Epidermal melanocyte (primary cell): ENCODE measurements at regions not wholly inside any gene's neighbourhood (a gene's known extent, or its start where the extent isn't known, plus 50 kb on each side); places are given as distances from the start of the nearest gene placed in this dataset.
"Not testable (repeated sequence)": the region's sequence is repeated elsewhere in the genome, so short reads cannot be mapped to it uniquely, and the experiment has no call there.

Experiments used
- DNase-seq: peaks from one replicate; pipeline ENCODE4 v3.0.0; 2011; ENCODE audit warnings: low spot score; ENCODE audit not compliant: insufficient read length

DNA sequence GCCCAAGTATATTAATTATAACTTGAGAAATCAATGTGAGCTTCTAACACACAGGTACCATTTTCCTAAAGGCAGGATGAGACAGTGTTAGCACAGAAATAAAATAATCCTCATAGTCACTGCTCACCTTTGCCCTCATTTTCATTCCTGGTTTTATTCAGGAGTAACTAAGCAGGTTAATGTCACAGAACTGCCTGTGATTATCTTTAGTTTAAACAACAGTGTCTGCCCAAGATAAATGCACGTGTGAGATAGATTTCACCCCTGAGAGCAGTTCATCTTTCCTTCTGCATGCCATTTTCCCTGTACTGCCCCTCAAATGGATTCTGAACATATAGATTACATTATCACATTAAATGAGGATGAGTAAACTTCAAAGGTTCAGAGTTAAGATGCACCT, 250.7 kb downstream of the RMST start:
- no peak for DNase-seq

- DNase-seq: no peak
These were observed 251.5 kb downstream of the RMST start for GRCh38 chr12:97714107-97714563.

DNA sequence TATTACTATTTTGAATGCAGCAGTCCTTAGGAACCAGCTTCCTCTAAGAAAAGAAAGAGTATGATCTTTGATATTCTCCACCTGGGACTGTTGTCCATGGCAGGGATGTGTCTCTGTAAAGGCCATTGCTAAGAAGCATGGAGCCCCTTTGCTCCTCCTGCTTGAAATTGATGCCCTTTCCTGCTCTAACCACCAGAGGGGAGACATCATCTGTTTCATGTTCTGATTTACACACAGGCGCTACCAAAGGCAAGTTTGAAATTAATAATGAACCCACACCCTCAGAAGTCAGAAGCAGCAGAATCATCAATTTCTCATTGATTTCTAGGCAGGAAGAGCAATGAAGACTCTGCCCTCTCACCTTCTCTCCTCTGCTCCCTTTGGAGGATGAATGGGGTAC, 253.8 kb downstream of the RMST start:
- DNase-seq: no peak

DNA sequence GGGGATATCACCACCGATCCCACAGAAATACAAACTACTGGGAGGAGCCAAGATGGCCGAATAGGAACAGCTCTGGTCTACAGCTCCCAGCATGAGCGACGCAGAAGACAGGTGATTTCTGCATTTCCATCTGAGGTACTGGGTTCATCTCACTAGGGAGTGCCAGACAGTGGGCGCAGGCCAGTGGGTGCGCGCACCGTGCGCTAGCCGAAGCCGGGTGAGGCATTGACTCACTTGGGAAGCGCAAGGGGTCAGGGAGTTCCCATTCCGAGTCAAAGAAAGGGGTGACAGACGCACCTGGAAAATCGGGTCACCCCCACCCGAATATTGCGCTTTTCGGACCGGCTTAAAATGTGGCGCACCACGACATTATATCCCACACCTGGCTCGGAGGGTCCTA, 261.2 kb downstream of the RMST start:
- not testable (repeated sequence) for DNase-seq

DNA sequence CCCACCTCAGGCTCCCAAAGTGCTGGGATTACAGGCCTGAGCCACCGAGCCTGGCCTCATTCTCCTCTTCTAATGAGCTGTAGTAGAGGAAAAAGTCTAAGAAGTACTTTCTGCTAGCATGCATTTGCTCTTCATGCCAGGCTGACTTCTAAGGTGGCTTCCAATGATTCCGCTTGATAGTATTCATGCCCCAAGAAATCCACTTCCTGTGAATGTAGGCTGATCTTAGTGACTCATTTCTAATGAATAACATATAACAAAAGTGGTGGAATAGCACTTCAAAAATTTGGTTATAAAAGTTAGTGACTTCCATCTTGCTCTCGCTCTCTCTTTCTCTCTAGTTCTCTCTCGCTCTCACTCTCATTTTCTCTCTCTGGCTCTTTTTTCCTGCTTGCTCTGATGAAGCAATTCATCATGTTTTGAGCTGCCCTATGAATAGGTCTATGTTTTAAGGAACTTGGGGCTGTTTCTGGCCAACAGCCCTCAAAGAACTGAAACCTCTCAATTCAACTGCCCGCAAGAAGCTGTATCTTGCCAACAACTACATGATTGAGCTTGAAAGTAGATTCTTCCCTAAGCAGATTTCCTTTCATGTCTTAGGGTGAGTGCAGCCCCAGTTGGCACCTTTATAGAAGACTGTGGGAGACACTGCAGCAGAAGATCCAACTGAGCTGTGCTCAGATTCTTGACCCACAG, 282.9 kb downstream of the RMST start:
- no peak for DNase-seq

DNA sequence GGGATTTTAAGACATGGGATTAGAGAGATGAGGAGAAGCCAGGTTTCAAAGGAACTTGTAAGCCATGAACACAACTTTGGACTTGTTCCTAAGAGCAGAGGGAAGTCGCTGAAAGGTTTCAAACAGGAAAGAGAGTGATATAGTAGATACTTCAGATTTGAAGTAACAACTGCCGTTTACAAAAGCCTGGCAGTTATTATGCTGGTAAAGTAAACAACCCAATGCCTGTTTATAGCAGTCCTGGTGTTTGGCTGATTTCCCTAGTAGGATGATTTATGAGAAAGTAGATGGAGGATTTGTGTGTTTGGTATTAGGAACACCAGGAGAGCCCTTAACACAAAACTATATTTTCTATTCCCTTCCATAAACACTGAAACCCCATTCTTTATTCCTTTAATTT, 285.7 kb downstream of the RMST start:
- DNase-seq: no peak

- DNase-seq: no peak
These were observed 289.1 kb downstream of the RMST start for GRCh38 chr12:97751704-97752103.

- no peak for DNase-seq
These were observed 289.5 kb downstream of the RMST start for GRCh38 chr12:97752129-97752528.

GRCh38 chr12:97753332-97753731, 290.7 kb downstream of the RMST start:
- DNase-seq: no peak

DNA sequence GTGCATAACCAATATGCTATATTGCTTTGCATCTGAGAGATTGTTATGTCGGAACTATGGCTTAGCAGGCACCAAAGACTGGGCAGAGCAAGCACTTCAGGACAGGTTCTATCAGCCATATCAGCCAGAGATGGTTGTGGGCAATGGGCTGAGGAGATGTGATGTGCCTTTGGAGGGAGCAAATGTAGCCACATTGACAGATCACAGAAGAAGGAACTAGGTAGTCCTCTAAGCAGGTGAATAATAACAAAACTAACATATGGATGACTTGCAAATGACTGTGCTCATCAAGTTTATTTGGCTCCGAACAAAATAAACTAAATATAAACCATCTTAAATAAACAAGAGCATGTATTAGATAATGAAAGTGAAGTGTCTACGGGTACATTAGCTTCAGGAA, 291.7 kb downstream of the RMST start:
- DNase-seq: no peak

DNA sequence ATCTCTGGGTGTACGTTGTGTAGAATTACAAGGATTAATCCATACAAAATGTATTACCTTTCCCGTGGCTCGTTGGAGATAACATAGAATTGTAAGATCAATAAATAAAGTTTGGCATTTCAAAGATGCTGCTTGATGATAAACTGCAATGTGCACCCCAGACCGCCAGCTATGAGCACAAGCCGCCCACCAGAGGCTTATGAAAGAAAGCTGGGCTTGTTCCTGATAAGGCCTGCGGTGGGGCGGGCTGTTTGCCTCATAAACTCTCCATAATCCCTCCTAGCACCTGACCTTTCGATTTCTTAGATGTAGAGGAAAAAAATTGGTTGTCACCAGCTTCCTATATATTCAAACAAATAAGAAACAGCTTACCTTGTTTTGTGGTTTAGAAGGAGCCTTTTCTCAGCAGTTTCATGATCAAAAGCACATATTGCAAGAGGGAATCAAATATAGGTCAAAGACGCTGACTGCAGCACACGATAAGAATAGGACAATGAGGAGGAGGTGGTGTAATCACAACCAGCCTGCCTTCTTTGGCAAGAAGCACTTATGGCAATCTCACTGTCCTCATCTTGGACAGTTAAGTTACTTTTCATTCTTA, 293.6 kb downstream of the RMST start:
- no peak for DNase-seq

DNA sequence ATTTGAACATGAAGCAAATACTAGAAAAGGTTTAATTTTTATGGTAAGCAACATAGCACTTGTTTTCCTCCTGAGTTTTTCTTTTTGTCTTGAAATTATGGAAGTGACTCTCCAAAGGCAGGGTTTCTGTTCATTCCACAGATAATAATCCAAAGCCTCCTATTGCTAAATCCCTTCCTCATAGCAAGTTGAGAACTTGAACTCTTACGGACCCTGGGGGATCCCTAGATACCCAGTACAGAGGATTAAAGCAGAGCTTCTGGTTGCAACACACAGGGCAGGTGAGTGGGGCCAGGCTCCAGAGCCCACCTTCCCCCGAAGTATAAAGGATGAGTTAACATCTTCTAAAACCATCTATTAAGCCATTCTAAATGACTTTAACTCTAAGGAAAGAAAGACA, 294.1 kb downstream of the RMST start:
- DNase-seq: no peak

- no peak for DNase-seq
These were observed 295.0 kb downstream of the RMST start for GRCh38 chr12:97757481-97758193.

GRCh38 chr12:97758194-97758501, 295.5 kb downstream of the RMST start:
- DNase-seq: no peak

DNA sequence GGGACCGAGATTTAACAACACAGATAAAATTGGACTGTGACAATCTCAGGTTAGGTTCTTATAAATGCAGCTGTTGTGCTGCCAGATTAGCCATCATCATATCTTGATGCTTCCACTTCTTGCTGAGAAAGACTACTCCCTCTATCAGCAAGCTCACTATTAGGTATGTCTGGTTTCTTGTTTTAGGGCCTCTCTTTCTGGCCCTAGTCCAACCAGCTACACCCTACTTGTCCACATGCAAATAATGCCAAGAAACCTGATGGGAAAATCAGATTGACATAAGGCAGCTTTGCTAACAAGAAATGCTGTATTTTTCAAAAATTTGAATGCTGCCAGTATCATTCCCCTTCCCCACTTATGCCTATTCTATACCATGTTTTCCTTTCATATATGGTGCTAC, 296.0 kb downstream of the RMST start:
- no peak for DNase-seq

GRCh38 chr12:97760601-97761000, 298.0 kb downstream of the RMST start:
- no peak for DNase-seq

GRCh38 chr12:97763113-97763512, 300.5 kb downstream of the RMST start:
- no peak for DNase-seq

DNA sequence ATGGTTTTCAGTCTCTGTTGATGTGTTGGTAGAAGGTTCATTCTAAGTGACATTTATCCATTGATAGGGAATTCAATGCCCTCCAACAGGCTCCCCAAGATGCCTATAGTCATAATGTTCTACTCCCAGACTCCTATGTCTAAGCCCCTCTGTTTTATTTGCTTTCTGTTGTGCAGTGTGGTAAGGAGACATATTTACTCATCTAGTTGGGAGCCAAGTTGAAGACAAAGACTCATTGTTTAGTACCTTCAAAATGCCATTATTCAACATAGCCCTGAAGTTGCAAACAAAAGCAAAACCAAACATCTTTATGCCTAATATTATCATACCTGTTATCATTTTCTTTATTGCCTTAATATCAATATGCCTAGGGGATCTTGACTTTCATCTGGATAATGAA, 302.1 kb downstream of the RMST start:
- DNase-seq: no peak

DNA sequence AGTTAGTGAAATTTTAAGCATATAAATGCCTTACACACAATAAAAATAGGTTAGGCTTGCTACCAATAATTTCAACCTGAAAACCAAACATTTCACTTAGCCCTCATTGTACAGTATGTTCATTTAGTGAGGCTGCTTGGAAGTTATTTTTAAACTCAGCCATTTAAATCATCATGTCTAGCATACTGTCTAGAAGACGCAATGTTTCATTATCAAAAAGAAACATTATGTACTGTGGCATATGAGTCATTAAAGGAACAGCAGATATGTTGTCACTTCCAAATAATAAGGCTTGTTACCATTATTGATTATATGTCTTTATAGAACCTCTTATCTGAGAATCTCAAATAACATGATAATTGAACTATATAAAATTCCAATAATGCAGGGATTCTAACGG, 304.7 kb downstream of the RMST start:
- DNase-seq: no peak

- no peak for DNase-seq
These were observed 315.5 kb downstream of the RMST start for GRCh38 chr12:97778111-97778510.

DNA sequence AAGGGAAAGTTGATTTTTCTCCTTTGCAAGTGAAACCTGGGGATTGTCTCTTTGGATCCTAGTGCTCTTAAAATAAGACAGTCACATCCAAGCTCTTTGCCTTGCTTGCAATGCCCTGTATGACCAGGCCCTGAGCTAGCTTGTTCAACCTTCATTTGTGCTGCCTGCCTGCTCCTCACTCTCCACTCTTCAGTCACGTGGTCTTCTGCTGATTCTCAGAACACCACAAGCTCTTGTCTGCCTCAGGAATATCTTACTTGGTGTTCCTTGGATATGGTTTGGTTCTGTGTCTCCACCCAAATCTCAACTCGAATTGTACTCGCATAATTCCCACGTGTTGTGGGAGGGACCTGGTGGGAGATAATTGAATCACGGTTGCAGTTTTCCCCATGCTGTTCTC, 318.7 kb downstream of the RMST start:
- DNase-seq: no peak

GRCh38 chr12:97784904-97785303, 322.3 kb downstream of the RMST start:
- no peak for DNase-seq

GRCh38 chr12:97790281-97790680, 327.7 kb downstream of the RMST start:
- DNase-seq: no peak
